Tibial nerve (tissue), 4 donors: ENCODE measurements at regions not wholly inside any gene's neighbourhood (a gene's known extent, or its start where the extent isn't known, plus 50 kb on each side); places are given as distances from the start of the nearest gene placed in this dataset.

Source experiments
- EP300 ChIP-seq, 2 donors: sonication (generic); formaldehyde crosslinking; IDR thresholded peaks; one replicate each; pipeline ENCODE4 v1.6.1; 2017; ENCODE audit warnings: antibody characterized with exemption in 2 of 2, mild to moderate bottlenecking in 1 of 2
- POLR2A ChIP-seq, 2 donors: fragments of 450-650 bp; IDR thresholded peaks; one replicate each; pipeline ENCODE4 v1.6.1; 2017; ENCODE audit warnings: antibody characterized with exemption in 2 of 2, mild to moderate bottlenecking in 2 of 2, moderate library complexity in 2 of 2
- TF ChIP-seq, protein P1 (sequence below), 5 experiments: fragments of 200-600 bp in 3 of 5; fragments of 450-650 bp in 2 of 5; sonication (generic) in 3 of 5; IDR thresholded peaks; one replicate each; pipeline ENCODE4 v1.5.1; 2016 to 2019; ENCODE audit warnings: antibody characterized with exemption in 5 of 5, mild to moderate bottlenecking in 3 of 5, moderate library complexity in 2 of 5

DNA sequence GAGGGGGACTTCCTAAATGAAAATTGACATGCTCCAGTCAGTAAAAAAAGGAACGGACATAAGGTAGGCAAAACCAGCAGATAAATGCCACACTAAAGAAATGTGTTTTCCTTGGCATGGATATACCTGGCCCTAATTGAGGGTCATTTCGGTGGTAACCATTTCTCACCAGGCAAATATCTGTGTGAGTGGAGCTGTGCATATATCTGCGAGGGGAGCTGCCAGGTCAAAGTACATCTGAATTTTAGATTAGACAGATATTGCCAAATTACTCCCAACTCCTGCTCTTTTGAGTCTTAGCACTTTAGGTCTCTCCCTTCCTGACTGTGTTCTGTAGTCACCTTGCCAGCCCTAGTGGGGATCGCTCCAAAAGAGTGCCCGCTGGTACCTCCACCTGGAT is 204.2 kb downstream of the SH3BP4 start:
- TF ChIP-seq POLR2A (IDR thresholded peaks at IDR 0.05) (no peak), EP300 (IDR thresholded peaks at IDR 0.05) (no peak)
- TF ChIP-seq, protein P1, sequence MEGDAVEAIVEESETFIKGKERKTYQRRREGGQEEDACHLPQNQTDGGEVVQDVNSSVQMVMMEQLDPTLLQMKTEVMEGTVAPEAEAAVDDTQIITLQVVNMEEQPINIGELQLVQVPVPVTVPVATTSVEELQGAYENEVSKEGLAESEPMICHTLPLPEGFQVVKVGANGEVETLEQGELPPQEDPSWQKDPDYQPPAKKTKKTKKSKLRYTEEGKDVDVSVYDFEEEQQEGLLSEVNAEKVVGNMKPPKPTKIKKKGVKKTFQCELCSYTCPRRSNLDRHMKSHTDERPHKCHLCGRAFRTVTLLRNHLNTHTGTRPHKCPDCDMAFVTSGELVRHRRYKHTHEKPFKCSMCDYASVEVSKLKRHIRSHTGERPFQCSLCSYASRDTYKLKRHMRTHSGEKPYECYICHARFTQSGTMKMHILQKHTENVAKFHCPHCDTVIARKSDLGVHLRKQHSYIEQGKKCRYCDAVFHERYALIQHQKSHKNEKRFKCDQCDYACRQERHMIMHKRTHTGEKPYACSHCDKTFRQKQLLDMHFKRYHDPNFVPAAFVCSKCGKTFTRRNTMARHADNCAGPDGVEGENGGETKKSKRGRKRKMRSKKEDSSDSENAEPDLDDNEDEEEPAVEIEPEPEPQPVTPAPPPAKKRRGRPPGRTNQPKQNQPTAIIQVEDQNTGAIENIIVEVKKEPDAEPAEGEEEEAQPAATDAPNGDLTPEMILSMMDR (IDR thresholded peaks at IDR 0.05), result no peak
